ENCODE measurements at regions not wholly inside any gene's neighbourhood (a gene's known extent, or its start where the extent isn't known, plus 50 kb on each side); places are given as distances from the start of the nearest gene placed in this dataset.
A peak's percentile ranks its signal among the peaks of the same experiment; 100 is the strongest.

- no peaks in the 10 kb centered on the region for H3K4me1 ChIP-seq (ENCODE audit: control insufficient read depth in 1 of 2, extremely low read depth in 1 of 2, insufficient read depth in 2 of 2, low read length in 2 of 2)
- no peak for DNase-seq
- H3K36me3 Mint-ChIP-seq, result no peaks in the 10 kb centered on the region
- no peak for ATAC-seq (replicated peaks in 1 of 4)
- CTCF ChIA-PET, result no interaction called here
- no peaks in the 10 kb centered on the region for H3K9me3 ChIP-seq
- no peaks in the 10 kb centered on the region for H3K4me1 Mint-ChIP-seq
- no CpG with 5 or more reads among the region's 4 CpGs for WGBS (ENCODE audit: insufficient coverage)
- H3K36me3 ChIP-seq (ENCODE audit: control insufficient read depth in 2 of 2, extremely low read depth in 1 of 2, insufficient read depth in 1 of 2, low read length in 1 of 2), result no peaks in the 10 kb centered on the region
- no peaks in the 10 kb centered on the region for H3K9me3 Mint-ChIP-seq
- H3K4me3 ChIP-seq (ENCODE audit: control insufficient read depth in 1 of 2, extremely low read depth in 1 of 2, low read length in 1 of 2), result no peak overlapping the region
- no peaks in the 10 kb centered on the region for H3K27me3 ChIP-seq (replicated peaks in 1 of 2; ENCODE audit: control insufficient read depth in 2 of 2, extremely low read depth in 1 of 2, insufficient read depth in 2 of 2, low read length in 1 of 2)
- no peak overlapping the region for H3K27ac ChIP-seq (ENCODE audit: low read length)
- POLR2A ChIA-PET, result no interaction called here
- H3K27ac Mint-ChIP-seq, result no peak overlapping the region
- no peaks in the 10 kb centered on the region for H3K27me3 Mint-ChIP-seq
- H3K4me3 Mint-ChIP-seq, result no peak overlapping the region
These were observed 1450.1 kb downstream of the KCNT2 start for GRCh38 chr1:195158091-195158490.

DNA sequence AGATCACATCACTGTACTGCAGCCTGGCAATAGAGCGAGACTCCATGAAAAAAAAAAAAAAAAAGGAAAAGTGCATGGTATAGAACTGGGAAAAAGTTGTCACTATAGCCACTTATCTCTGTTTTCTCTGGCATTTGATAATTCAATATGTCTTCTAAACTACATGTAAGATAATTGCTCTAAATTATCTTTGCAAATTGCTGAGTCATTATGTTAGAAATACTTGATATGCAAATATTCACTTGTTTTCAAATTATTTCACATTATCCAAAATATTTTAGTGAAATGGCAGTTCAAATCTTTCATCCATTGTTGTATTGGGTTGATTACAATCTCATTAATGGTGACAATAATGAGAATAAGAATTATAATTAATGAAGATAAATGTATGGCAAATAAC, 1455.1 kb downstream of the KCNT2 start:
- DNase-seq (no peak), ATAC-seq (replicated peaks in 1 of 4) (no peak)
- Histone ChIP-seq H3K4me1 (ENCODE audit: control insufficient read depth in 1 of 2, extremely low read depth in 1 of 2, insufficient read depth in 2 of 2, low read length in 2 of 2) (no peaks in the 10 kb centered on the region), H3K9me3 (no peaks in the 10 kb centered on the region), H3K4me3 (ENCODE audit: control insufficient read depth in 1 of 2, extremely low read depth in 1 of 2, low read length in 1 of 2) (no peak overlapping the region), H3K27me3 (replicated peaks in 1 of 2; ENCODE audit: control insufficient read depth in 2 of 2, extremely low read depth in 1 of 2, insufficient read depth in 2 of 2, low read length in 1 of 2) (no peaks in the 10 kb centered on the region), H3K36me3 (ENCODE audit: control insufficient read depth in 2 of 2, extremely low read depth in 1 of 2, insufficient read depth in 1 of 2, low read length in 1 of 2) (no peaks in the 10 kb centered on the region), H3K27ac (ENCODE audit: low read length) (no peak overlapping the region)
- no peaks in the 10 kb centered on the region for H3K4me1 Mint-ChIP-seq
- no peaks in the 10 kb centered on the region for H3K36me3 Mint-ChIP-seq
- no CpG with 5 or more reads among the region's 1 CpG for WGBS (ENCODE audit: insufficient coverage)
- POLR2A ChIA-PET, result interaction anchor here in 1 of 2 donors (0.6 kb wide), 1 partner anchor 8 kb away, joined by 3 read pairs; no protein-coding TSS in a partner anchor
- no peaks in the 10 kb centered on the region for H3K9me3 Mint-ChIP-seq
- no peak overlapping the region for H3K4me3 Mint-ChIP-seq
- CTCF ChIA-PET, result no interaction called here
- H3K27ac Mint-ChIP-seq, result no peak overlapping the region
- no peaks in the 10 kb centered on the region for H3K27me3 Mint-ChIP-seq

GRCh38 chr1:195150768-195151167, 1457.5 kb downstream of the KCNT2 start:
- Histone ChIP-seq H3K4me3 (ENCODE audit: control insufficient read depth in 1 of 2, extremely low read depth in 1 of 2, low read length in 1 of 2) (no peak overlapping the region), H3K4me1 (ENCODE audit: control insufficient read depth in 1 of 2, extremely low read depth in 1 of 2, insufficient read depth in 2 of 2, low read length in 2 of 2) (no peaks in the 10 kb centered on the region), H3K27me3 (replicated peaks in 1 of 2; ENCODE audit: control insufficient read depth in 2 of 2, extremely low read depth in 1 of 2, insufficient read depth in 2 of 2, low read length in 1 of 2) (no peaks in the 10 kb centered on the region), H3K9me3 (no peaks in the 10 kb centered on the region), H3K27ac (ENCODE audit: low read length) (no peak overlapping the region), H3K36me3 (ENCODE audit: control insufficient read depth in 2 of 2, extremely low read depth in 1 of 2, insufficient read depth in 1 of 2, low read length in 1 of 2) (no peaks in the 10 kb centered on the region)
- Mint-ChIP-seq H3K36me3 (no peaks in the 10 kb centered on the region), H3K27me3 (no peaks in the 10 kb centered on the region), H3K9me3 (no peaks in the 10 kb centered on the region), H3K27ac (no peak overlapping the region), H3K4me3 (no peak overlapping the region), H3K4me1 (no peaks in the 10 kb centered on the region)
- ATAC-seq (replicated peaks in 1 of 4) (no peak), DNase-seq (no peak)
- WGBS (ENCODE audit: insufficient coverage), result no CpG with 5 or more reads among the region's 3 CpGs
- ChIA-PET POLR2A (interaction anchor here in 1 of 2 donors (0.5 kb wide), 1 partner anchor 8 kb away, joined by 3 read pairs; no protein-coding TSS in a partner anchor), CTCF (no interaction called here)

GRCh38 chr1:195141294-195141693, 1466.9 kb downstream of the KCNT2 start:
- no peaks in the 10 kb centered on the region for H3K27me3 Mint-ChIP-seq
- no peak for ATAC-seq (replicated peaks in 1 of 4)
- WGBS (ENCODE audit: insufficient coverage), result no CpG with 5 or more reads among the region's 2 CpGs

DNA sequence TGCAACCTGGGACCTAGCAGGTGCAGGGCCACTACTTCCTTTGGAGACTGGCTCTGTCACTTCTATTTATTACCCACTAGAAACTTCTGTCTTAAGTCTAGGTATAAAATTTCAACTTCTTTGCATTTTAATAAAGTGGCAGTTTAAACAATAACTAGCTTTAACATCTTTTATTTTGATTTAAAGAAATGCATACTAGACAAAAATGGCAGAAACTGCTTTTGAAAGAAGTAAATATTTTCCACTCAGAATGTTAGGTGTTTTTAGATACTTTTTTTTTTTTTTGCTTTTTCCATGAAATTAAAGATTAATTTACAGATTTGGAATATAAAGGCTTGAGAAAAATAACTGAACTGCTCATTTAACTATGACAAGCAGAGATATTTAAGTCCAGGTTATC, 1477.6 kb downstream of the KCNT2 start:
- no peak for DNase-seq
- Mint-ChIP-seq H3K4me1 (no peaks in the 10 kb centered on the region), H3K4me3 (no peak overlapping the region), H3K27ac (no peak overlapping the region), H3K27me3 (no peaks in the 10 kb centered on the region), H3K36me3 (no peaks in the 10 kb centered on the region), H3K9me3 (no peaks in the 10 kb centered on the region)
- no peak overlapping the region for H3K27ac ChIP-seq (ENCODE audit: low read length)
- no peak for ATAC-seq (replicated peaks in 1 of 4)
- ChIA-PET POLR2A (no interaction called here), CTCF (no interaction called here)
- H3K36me3 ChIP-seq (ENCODE audit: control insufficient read depth in 2 of 2, extremely low read depth in 1 of 2, insufficient read depth in 1 of 2, low read length in 1 of 2), result no peaks in the 10 kb centered on the region
- H3K9me3 ChIP-seq, result no peaks in the 10 kb centered on the region
- no peak overlapping the region for H3K4me3 ChIP-seq (ENCODE audit: control insufficient read depth in 1 of 2, extremely low read depth in 1 of 2, low read length in 1 of 2)
- no peaks in the 10 kb centered on the region for H3K4me1 ChIP-seq (ENCODE audit: control insufficient read depth in 1 of 2, extremely low read depth in 1 of 2, insufficient read depth in 2 of 2, low read length in 2 of 2)
- no peaks in the 10 kb centered on the region for H3K27me3 ChIP-seq (replicated peaks in 1 of 2; ENCODE audit: control insufficient read depth in 2 of 2, extremely low read depth in 1 of 2, insufficient read depth in 2 of 2, low read length in 1 of 2)

More at GRCh38 chr1:195141294-195141693, 1466.9 kb downstream of the KCNT2 start:
- Mint-ChIP-seq H3K27ac (no peak overlapping the region), H3K4me3 (no peak overlapping the region), H3K9me3 (peaks cover 0 to 12% (median 8%) of the 10 kb centered on the region in 3 donors), H3K4me1 (no peaks in the 10 kb centered on the region), H3K36me3 (no peaks in the 10 kb centered on the region)
- no peaks in the 10 kb centered on the region for H3K27me3 ChIP-seq (replicated peaks in 1 of 2; ENCODE audit: control insufficient read depth in 2 of 2, extremely low read depth in 1 of 2, insufficient read depth in 2 of 2, low read length in 1 of 2)
- H3K27ac ChIP-seq (ENCODE audit: low read length), result no peak overlapping the region
- no peaks in the 10 kb centered on the region for H3K9me3 ChIP-seq
- no peaks in the 10 kb centered on the region for H3K4me1 ChIP-seq (ENCODE audit: control insufficient read depth in 1 of 2, extremely low read depth in 1 of 2, insufficient read depth in 2 of 2, low read length in 2 of 2)
- no peaks in the 10 kb centered on the region for H3K36me3 ChIP-seq (ENCODE audit: control insufficient read depth in 2 of 2, extremely low read depth in 1 of 2, insufficient read depth in 1 of 2, low read length in 1 of 2)
- DNase-seq, result peak in 1 of 35 experiments; percentile 1
- H3K4me3 ChIP-seq (ENCODE audit: control insufficient read depth in 1 of 2, extremely low read depth in 1 of 2, low read length in 1 of 2), result no peak overlapping the region
- POLR2A ChIA-PET, result no interaction called here
- CTCF ChIA-PET, result interaction anchor here in 1 of 2 donors (0.6 kb wide), 1 partner anchor 11 kb away, joined by 3 read pairs; no protein-coding TSS in a partner anchor

DNA sequence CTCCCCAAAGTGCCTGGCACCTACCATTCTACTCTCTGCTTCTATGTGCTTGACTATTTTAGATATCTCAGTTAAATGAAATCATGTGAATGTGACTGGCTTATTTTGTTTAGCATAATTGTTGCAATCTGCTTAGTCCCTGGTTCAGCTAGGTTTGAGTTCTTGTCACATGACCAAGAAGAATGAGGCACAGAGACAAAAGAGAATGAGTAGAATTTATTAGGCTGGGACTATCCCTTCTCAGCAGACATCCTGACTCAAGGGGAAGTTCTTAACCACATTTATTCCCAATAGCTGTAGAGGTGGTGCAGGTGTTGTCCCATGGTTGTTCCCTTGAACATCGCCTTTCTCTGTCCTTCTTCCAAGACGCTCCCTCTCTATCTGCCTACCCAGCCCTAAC, 1485.7 kb downstream of the KCNT2 start:
- POLR2A ChIA-PET, result no interaction called here
- Mint-ChIP-seq H3K9me3 (no peaks in the 10 kb centered on the region), H3K36me3 (no peaks in the 10 kb centered on the region), H3K4me3 (no peak overlapping the region), H3K27ac (no peak overlapping the region), H3K4me1 (no peaks in the 10 kb centered on the region), H3K27me3 (no peaks in the 10 kb centered on the region)
- Histone ChIP-seq H3K27me3 (replicated peaks in 1 of 2; ENCODE audit: control insufficient read depth in 2 of 2, extremely low read depth in 1 of 2, insufficient read depth in 2 of 2, low read length in 1 of 2) (no peaks in the 10 kb centered on the region), H3K4me1 (ENCODE audit: control insufficient read depth in 1 of 2, extremely low read depth in 1 of 2, insufficient read depth in 2 of 2, low read length in 2 of 2) (no peaks in the 10 kb centered on the region), H3K36me3 (ENCODE audit: control insufficient read depth in 2 of 2, extremely low read depth in 1 of 2, insufficient read depth in 1 of 2, low read length in 1 of 2) (no peaks in the 10 kb centered on the region), H3K9me3 (no peaks in the 10 kb centered on the region), H3K4me3 (ENCODE audit: control insufficient read depth in 1 of 2, extremely low read depth in 1 of 2, low read length in 1 of 2) (no peak overlapping the region), H3K27ac (ENCODE audit: low read length) (no peak overlapping the region)
- no peak for DNase-seq
- CTCF ChIA-PET, result no interaction called here
- WGBS (ENCODE audit: insufficient coverage), result no CpG with 5 or more reads among the region's 2 CpGs
- no peak for ATAC-seq (replicated peaks in 1 of 4)

GRCh38 chr1:195113471-195113870, 1494.8 kb downstream of the KCNT2 start:
- H3K27ac ChIP-seq (ENCODE audit: low read length), result no peak overlapping the region
- Mint-ChIP-seq H3K4me3 (no peak overlapping the region), H3K27ac (no peak overlapping the region), H3K27me3 (no peaks in the 10 kb centered on the region), H3K36me3 (no peaks in the 10 kb centered on the region), H3K4me1 (no peaks in the 10 kb centered on the region), H3K9me3 (peaks cover under 1 to 1% (median under 1%) of the 10 kb centered on the region in 3 donors)
- H3K36me3 ChIP-seq (ENCODE audit: control insufficient read depth in 2 of 2, extremely low read depth in 1 of 2, insufficient read depth in 1 of 2, low read length in 1 of 2), result no peaks in the 10 kb centered on the region
- no peak overlapping the region for H3K4me3 ChIP-seq (ENCODE audit: control insufficient read depth in 1 of 2, extremely low read depth in 1 of 2, low read length in 1 of 2)
- ATAC-seq (replicated peaks in 1 of 4), result no peak
- POLR2A ChIA-PET, result no interaction called here
- CTCF ChIA-PET, result no interaction called here
- H3K9me3 ChIP-seq, result no peaks in the 10 kb centered on the region
- H3K4me1 ChIP-seq (ENCODE audit: control insufficient read depth in 1 of 2, extremely low read depth in 1 of 2, insufficient read depth in 2 of 2, low read length in 2 of 2), result no peaks in the 10 kb centered on the region
- no peak for DNase-seq
- no peaks in the 10 kb centered on the region for H3K27me3 ChIP-seq (replicated peaks in 1 of 2; ENCODE audit: control insufficient read depth in 2 of 2, extremely low read depth in 1 of 2, insufficient read depth in 2 of 2, low read length in 1 of 2)

All from T-cell (primary cell).